OCI-LY3 (cell line): ENCODE measurements at regions not wholly inside any gene's neighbourhood (a gene's known extent, or its start where the extent isn't known, plus 50 kb on each side); places are given as distances from the start of the nearest gene placed in this dataset.

Source experiments
- EZH2phosphoT487 ChIP-seq: fragments of 200-600 bp; shearing (Covaris generic); IDR thresholded peaks from 2 replicates; pipeline ENCODE4 v1.6.1; 2018; ENCODE audit warnings: antibody characterized with exemption, mixed run types, low read depth
- TF ChIP-seq, protein P1 (sequence below): fragments of 200-600, 300-600 bp; sonication (generic); IDR thresholded peaks from 2 replicates; pipeline ENCODE4 v1.5.1; 2014; ENCODE audit warnings: antibody characterized with exemption, low read length, low read depth

DNA sequence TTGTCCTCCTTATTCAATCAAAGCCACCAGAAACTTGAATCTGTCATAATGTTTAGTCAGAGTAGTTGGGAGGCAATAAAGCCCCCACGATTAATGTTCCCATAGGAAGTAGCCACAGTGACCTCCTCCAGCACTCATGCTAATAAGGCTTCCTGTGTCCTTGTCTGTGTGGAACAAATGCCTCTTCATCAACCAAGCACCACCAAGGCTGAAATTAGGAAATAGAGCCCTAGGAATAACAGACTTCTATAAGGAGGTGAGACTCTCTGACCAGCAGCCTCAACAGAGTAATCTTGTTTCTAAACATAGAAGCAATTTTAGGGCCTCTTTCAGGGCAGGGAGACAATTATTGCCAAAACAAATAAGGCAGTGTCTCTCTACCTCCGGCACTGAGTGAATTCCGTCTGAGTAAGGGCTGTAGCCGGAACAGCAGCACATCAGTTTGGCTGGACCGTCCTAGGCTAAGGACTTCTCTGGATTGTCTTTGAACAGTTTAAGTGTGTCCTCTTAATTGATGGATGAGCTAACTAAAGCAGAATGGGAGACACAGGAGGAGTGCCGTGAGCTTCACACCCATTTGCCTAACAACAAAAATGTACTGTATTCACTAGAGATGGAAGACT is 329.2 kb upstream of the HAND2 start:
- TF ChIP-seq, protein P1, sequence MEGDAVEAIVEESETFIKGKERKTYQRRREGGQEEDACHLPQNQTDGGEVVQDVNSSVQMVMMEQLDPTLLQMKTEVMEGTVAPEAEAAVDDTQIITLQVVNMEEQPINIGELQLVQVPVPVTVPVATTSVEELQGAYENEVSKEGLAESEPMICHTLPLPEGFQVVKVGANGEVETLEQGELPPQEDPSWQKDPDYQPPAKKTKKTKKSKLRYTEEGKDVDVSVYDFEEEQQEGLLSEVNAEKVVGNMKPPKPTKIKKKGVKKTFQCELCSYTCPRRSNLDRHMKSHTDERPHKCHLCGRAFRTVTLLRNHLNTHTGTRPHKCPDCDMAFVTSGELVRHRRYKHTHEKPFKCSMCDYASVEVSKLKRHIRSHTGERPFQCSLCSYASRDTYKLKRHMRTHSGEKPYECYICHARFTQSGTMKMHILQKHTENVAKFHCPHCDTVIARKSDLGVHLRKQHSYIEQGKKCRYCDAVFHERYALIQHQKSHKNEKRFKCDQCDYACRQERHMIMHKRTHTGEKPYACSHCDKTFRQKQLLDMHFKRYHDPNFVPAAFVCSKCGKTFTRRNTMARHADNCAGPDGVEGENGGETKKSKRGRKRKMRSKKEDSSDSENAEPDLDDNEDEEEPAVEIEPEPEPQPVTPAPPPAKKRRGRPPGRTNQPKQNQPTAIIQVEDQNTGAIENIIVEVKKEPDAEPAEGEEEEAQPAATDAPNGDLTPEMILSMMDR, result no peak
- no peak for TF ChIP-seq EZH2phosphoT487
